ENCODE measurements at regions not wholly inside any gene's neighbourhood (a gene's known extent, or its start where the extent isn't known, plus 50 kb on each side); places are given as distances from the start of the nearest gene placed in this dataset.
A peak's percentile ranks its signal among the peaks of the same experiment; 100 is the strongest.
"Not testable (repeated sequence)": the region's sequence is repeated elsewhere in the genome, so short reads cannot be mapped to it uniquely, and the experiment has no call there.

GRCh38 chr9:16299368-16299767, 571.1 kb downstream of the BNC2 start:
- not testable (repeated sequence) for H3K27me3 ChIP-seq (ENCODE audit: control insufficient read depth, insufficient read depth, low read length); H3K36me3 ChIP-seq (ENCODE audit: insufficient read depth, low read length); H3K9ac ChIP-seq (ENCODE audit: low read depth, low read length); H3K4me2 ChIP-seq (ENCODE audit: low read length); H3K4me3 ChIP-seq (ENCODE audit: low read length); H3K4me1 ChIP-seq (ENCODE audit: control insufficient read depth, insufficient read depth, low read length); H3K9me3 ChIP-seq (replicated peaks; ENCODE audit: low read length)

- Histone ChIP-seq H3K4me2 (ENCODE audit: low read length) (no peak overlapping the region), H3K9ac (ENCODE audit: low read depth, low read length) (no peak overlapping the region), H3K36me3 (ENCODE audit: insufficient read depth, low read length) (no peaks in the 10 kb centered on the region), H3K4me3 (ENCODE audit: low read length) (no peak overlapping the region), H3K9me3 (replicated peaks; ENCODE audit: low read length) (no peaks in the 10 kb centered on the region), H3K4me1 (ENCODE audit: control insufficient read depth, insufficient read depth, low read length) (no peaks in the 10 kb centered on the region), H3K27me3 (ENCODE audit: control insufficient read depth, insufficient read depth, low read length) (peaks cover 9% of the 10 kb centered on the region)
Measured at GRCh38 chr9:16303506-16303905, 567.0 kb downstream of the BNC2 start.

GRCh38 chr9:16304301-16304700, 566.2 kb downstream of the BNC2 start:
- H3K4me2 ChIP-seq (ENCODE audit: low read length): no peak overlapping the region
- H3K9me3 ChIP-seq (replicated peaks; ENCODE audit: low read length): no peaks in the 10 kb centered on the region
- H3K27me3 ChIP-seq (ENCODE audit: control insufficient read depth, insufficient read depth, low read length): peaks cover 9% of the 10 kb centered on the region
- no peaks in the 10 kb centered on the region for H3K36me3 ChIP-seq (ENCODE audit: insufficient read depth, low read length)
- H3K4me3 ChIP-seq (ENCODE audit: low read length): no peak overlapping the region
- no peak overlapping the region for H3K9ac ChIP-seq (ENCODE audit: low read depth, low read length)
- no peaks in the 10 kb centered on the region for H3K4me1 ChIP-seq (ENCODE audit: control insufficient read depth, insufficient read depth, low read length)

- Histone ChIP-seq H3K27me3 (ENCODE audit: control insufficient read depth, insufficient read depth, low read length) (peaks cover 9% of the 10 kb centered on the region), H3K4me2 (ENCODE audit: low read length) (no peak overlapping the region), H3K9me3 (replicated peaks; ENCODE audit: low read length) (no peaks in the 10 kb centered on the region), H3K4me1 (ENCODE audit: control insufficient read depth, insufficient read depth, low read length) (no peaks in the 10 kb centered on the region), H3K36me3 (ENCODE audit: insufficient read depth, low read length) (no peaks in the 10 kb centered on the region), H3K9ac (ENCODE audit: low read depth, low read length) (no peak overlapping the region), H3K4me3 (ENCODE audit: low read length) (no peak overlapping the region)
Measured at GRCh38 chr9:16306586-16306985, 563.9 kb downstream of the BNC2 start.

GRCh38 chr9:16307626-16308195, 562.8 kb downstream of the BNC2 start:
- H3K9me3 ChIP-seq (replicated peaks; ENCODE audit: low read length): no peaks in the 10 kb centered on the region
- H3K36me3 ChIP-seq (ENCODE audit: insufficient read depth, low read length): no peaks in the 10 kb centered on the region
- H3K4me1 ChIP-seq (ENCODE audit: control insufficient read depth, insufficient read depth, low read length): no peaks in the 10 kb centered on the region
- H3K4me2 ChIP-seq (ENCODE audit: low read length): no peak overlapping the region
- no peak overlapping the region for H3K4me3 ChIP-seq (ENCODE audit: low read length)
- H3K9ac ChIP-seq (ENCODE audit: low read depth, low read length): no peak overlapping the region
- H3K27me3 ChIP-seq (ENCODE audit: control insufficient read depth, insufficient read depth, low read length): peaks cover 9% of the 10 kb centered on the region

GRCh38 chr9:16308645-16309044, 561.8 kb downstream of the BNC2 start:
- H3K4me1 ChIP-seq (ENCODE audit: control insufficient read depth, insufficient read depth, low read length): no peaks in the 10 kb centered on the region
- peaks cover 9% of the 10 kb centered on the region for H3K27me3 ChIP-seq (ENCODE audit: control insufficient read depth, insufficient read depth, low read length)
- no peaks in the 10 kb centered on the region for H3K9me3 ChIP-seq (replicated peaks; ENCODE audit: low read length)
- H3K36me3 ChIP-seq (ENCODE audit: insufficient read depth, low read length): no peaks in the 10 kb centered on the region
- no peak overlapping the region for H3K4me3 ChIP-seq (ENCODE audit: low read length)
- H3K9ac ChIP-seq (ENCODE audit: low read depth, low read length): no peak overlapping the region
- H3K4me2 ChIP-seq (ENCODE audit: low read length): no peak overlapping the region

GRCh38 chr9:16309082-16309468, 561.4 kb downstream of the BNC2 start:
- Histone ChIP-seq H3K27me3 (ENCODE audit: control insufficient read depth, insufficient read depth, low read length) (peaks cover 9% of the 10 kb centered on the region), H3K4me2 (ENCODE audit: low read length) (no peak overlapping the region), H3K4me1 (ENCODE audit: control insufficient read depth, insufficient read depth, low read length) (no peaks in the 10 kb centered on the region), H3K9ac (ENCODE audit: low read depth, low read length) (no peak overlapping the region), H3K4me3 (ENCODE audit: low read length) (no peak overlapping the region), H3K9me3 (replicated peaks; ENCODE audit: low read length) (no peaks in the 10 kb centered on the region), H3K36me3 (ENCODE audit: insufficient read depth, low read length) (no peaks in the 10 kb centered on the region)

GRCh38 chr9:16309469-16310271, 560.8 kb downstream of the BNC2 start:
- Histone ChIP-seq H3K36me3 (ENCODE audit: insufficient read depth, low read length) (no peaks in the 10 kb centered on the region), H3K4me1 (ENCODE audit: control insufficient read depth, insufficient read depth, low read length) (no peaks in the 10 kb centered on the region), H3K4me2 (ENCODE audit: low read length) (no peak overlapping the region), H3K9ac (ENCODE audit: low read depth, low read length) (no peak overlapping the region), H3K9me3 (replicated peaks; ENCODE audit: low read length) (no peaks in the 10 kb centered on the region), H3K27me3 (ENCODE audit: control insufficient read depth, insufficient read depth, low read length) (peaks cover 3% of the 10 kb centered on the region), H3K4me3 (ENCODE audit: low read length) (no peak overlapping the region)

- Histone ChIP-seq H3K4me3 (ENCODE audit: low read length) (no peak overlapping the region), H3K36me3 (ENCODE audit: insufficient read depth, low read length) (no peaks in the 10 kb centered on the region), H3K27me3 (ENCODE audit: control insufficient read depth, insufficient read depth, low read length) (no peaks in the 10 kb centered on the region), H3K4me1 (ENCODE audit: control insufficient read depth, insufficient read depth, low read length) (no peaks in the 10 kb centered on the region), H3K9ac (ENCODE audit: low read depth, low read length) (no peak overlapping the region), H3K9me3 (replicated peaks; ENCODE audit: low read length) (no peaks in the 10 kb centered on the region), H3K4me2 (ENCODE audit: low read length) (peak overlapping the region; percentile 12)
Measured at GRCh38 chr9:16310278-16311110, 560.0 kb downstream of the BNC2 start.

- Histone ChIP-seq H3K9me3 (replicated peaks; ENCODE audit: low read length) (no peaks in the 10 kb centered on the region), H3K36me3 (ENCODE audit: insufficient read depth, low read length) (no peaks in the 10 kb centered on the region), H3K4me2 (ENCODE audit: low read length) (no peak overlapping the region), H3K9ac (ENCODE audit: low read depth, low read length) (no peak overlapping the region), H3K4me1 (ENCODE audit: control insufficient read depth, insufficient read depth, low read length) (peaks cover 3% of the 10 kb centered on the region), H3K27me3 (ENCODE audit: control insufficient read depth, insufficient read depth, low read length) (no peaks in the 10 kb centered on the region), H3K4me3 (ENCODE audit: low read length) (no peak overlapping the region)
Measured at GRCh38 chr9:16312116-16312515, 558.4 kb downstream of the BNC2 start.

GRCh38 chr9:16312962-16313546, 557.4 kb downstream of the BNC2 start:
- H3K4me2 ChIP-seq (ENCODE audit: low read length): no peak overlapping the region
- H3K9ac ChIP-seq (ENCODE audit: low read depth, low read length): no peak overlapping the region
- H3K4me3 ChIP-seq (ENCODE audit: low read length): no peak overlapping the region
- no peaks in the 10 kb centered on the region for H3K9me3 ChIP-seq (replicated peaks; ENCODE audit: low read length)
- no peaks in the 10 kb centered on the region for H3K36me3 ChIP-seq (ENCODE audit: insufficient read depth, low read length)
- no peaks in the 10 kb centered on the region for H3K27me3 ChIP-seq (ENCODE audit: control insufficient read depth, insufficient read depth, low read length)
- H3K4me1 ChIP-seq (ENCODE audit: control insufficient read depth, insufficient read depth, low read length): peaks cover 4% of the 10 kb centered on the region
